CD4-positive, alpha-beta T cell (primary cell): ENCODE measurements at regions not wholly inside any gene's neighbourhood (a gene's known extent, or its start where the extent isn't known, plus 50 kb on each side); places are given as distances from the start of the nearest gene placed in this dataset.

Experiments
- ATAC-seq: fragments of 200-7000 bp; cut with Tn5 transposase; one replicate; pipeline ENCODE4 v1.10.0; 2022; ENCODE audit warnings: mild to moderate bottlenecking; ENCODE audit not compliant: poor library complexity
- CTCF ChIA-PET: fragments of 350-600 bp; sonication (Branson Sonifier 250); formaldehyde crosslinking; loops from one replicate; lab custom pipeline; 2021; ENCODE audit warnings: antibody characterized with exemption, inconsistent platforms; lab: Charles Lee
- POLR2A ChIA-PET: fragments of 350-600 bp; sonication (Branson Sonifier 250); formaldehyde crosslinking; loops from one replicate; lab custom pipeline; 2021; ENCODE audit warnings: antibody characterized with exemption, inconsistent platforms; lab: Charles Lee
- DNase-seq, 14 experiments: peaks; one replicate each; pipeline ENCODE4 v3.0.0-alpha.2; 2013 to 2020; ENCODE audit warnings: mixed read lengths in 2 of 14
- H3K27ac ChIP-seq, 2 donors: one replicate each; pipeline versions ENCODE4 v1.5.1 to v1.7.0; 2013; ENCODE audit warnings: low read length in 2 of 2, low read depth in 1 of 2, mild to moderate bottlenecking in 1 of 2
- H3K27me3 ChIP-seq, 2 experiments: 1 replicate in 1 of 2; 2 replicates in 1 of 2; pipeline versions ENCODE4 v1.6.1 to v1.7.0; 2013; ENCODE audit warnings: low read length in 2 of 2, control low read depth in 1 of 2, mild to moderate bottlenecking in 1 of 2, moderate library complexity in 1 of 2; ENCODE audit not compliant: insufficient read depth in 2 of 2, control insufficient read depth in 1 of 2
- H3K36me3 ChIP-seq: one replicate; pipeline ENCODE4 v1.6.1; 2013; ENCODE audit warnings: low read length, control low read depth; ENCODE audit not compliant: insufficient read depth
- H3K4me1 ChIP-seq: one replicate; pipeline ENCODE4 v1.6.1; 2013; ENCODE audit warnings: low read length, control low read depth; ENCODE audit not compliant: insufficient read depth
- H3K4me3 ChIP-seq: one replicate; pipeline ENCODE4 v1.5.1; 2013; ENCODE audit warnings: mild to moderate bottlenecking, low read length, moderate library complexity
- H3K9me3 ChIP-seq, 2 experiments: 1 replicate in 1 of 2; 2 replicates in 1 of 2; pipeline versions ENCODE4 v1.6.1 to v1.7.0; 2013; ENCODE audit warnings: low read length in 2 of 2, mild to moderate bottlenecking in 2 of 2, control low read depth in 1 of 2, moderate library complexity in 1 of 2; ENCODE audit not compliant: control insufficient read depth in 1 of 2, insufficient read depth in 1 of 2
- H3K27ac Mint-ChIP-seq: one replicate; pipeline ENCODE4 v1.8.0; 2020; ENCODE audit warnings: mixed read lengths
- H3K27me3 Mint-ChIP-seq: one replicate; pipeline ENCODE4 v1.8.0; 2021; ENCODE audit warnings: mixed read lengths
- H3K36me3 Mint-ChIP-seq: one replicate; pipeline ENCODE4 v1.8.0; 2021; ENCODE audit warnings: low read depth, mixed read lengths
- H3K4me1 Mint-ChIP-seq: one replicate; pipeline ENCODE4 v1.8.0; 2021; ENCODE audit warnings: low read depth, mixed read lengths
- H3K4me3 Mint-ChIP-seq: one replicate; pipeline ENCODE4 v1.8.0; 2020; ENCODE audit warnings: mild to moderate bottlenecking, mixed read lengths
- H3K9me3 Mint-ChIP-seq: one replicate; pipeline ENCODE4 v1.8.0; 2020; ENCODE audit warnings: mixed read lengths
- CTCF ChIP-seq: fragments of 200-600 bp; IDR thresholded peaks from one replicate; pipeline ENCODE4 v1.8.0; 2022; ENCODE audit warnings: antibody characterized with exemption, mild to moderate bottlenecking
- intact Hi-C, 2 experiments: fragments of 100-400 bp; cut with DNase I in 1 of 2; cut with micrococcal nuclease in 1 of 2; formaldehyde crosslinking; loops; one replicate each; pipeline versions ENCODE4 v1.15.1 to v1.9.0; 2023 to 2025; cut with DNase I, micrococcal nuclease

- Histone ChIP-seq H3K27me3 (no peaks in the 10 kb centered on the region), H3K27ac (no peak overlapping the region), H3K4me3 (peak overlapping the region; percentile 5), H3K9me3 (no peaks in the 10 kb centered on the region), H3K4me1 (peaks cover 76% of the 10 kb centered on the region), H3K36me3 (no peaks in the 10 kb centered on the region)
- Mint-ChIP-seq H3K4me1 (peaks cover 36% of the 10 kb centered on the region), H3K27me3 (no peaks in the 10 kb centered on the region), H3K27ac (peak overlapping the region; percentile 56), H3K4me3 (peak overlapping the region; percentile 51), H3K36me3 (no peaks in the 10 kb centered on the region), H3K9me3 (no peaks in the 10 kb centered on the region)
- ChIA-PET CTCF (no interaction called here), POLR2A (interaction anchor here (0.8 to 1.8 kb wide), 5 partner anchors 7 to 86 kb away, joined by 3 to 12 read pairs (median 3); no protein-coding TSS in a partner anchor)
- intact Hi-C loops, result no loop called here
- ATAC-seq, result peak; percentile 39
- peak in 2 of 14 experiments; percentile 30 to 31 for DNase-seq
- TF ChIP-seq CTCF, result no peak
These were observed 52.6 kb upstream of the FBRSL1 start for GRCh38 chr12:132437252-132437932.

DNA sequence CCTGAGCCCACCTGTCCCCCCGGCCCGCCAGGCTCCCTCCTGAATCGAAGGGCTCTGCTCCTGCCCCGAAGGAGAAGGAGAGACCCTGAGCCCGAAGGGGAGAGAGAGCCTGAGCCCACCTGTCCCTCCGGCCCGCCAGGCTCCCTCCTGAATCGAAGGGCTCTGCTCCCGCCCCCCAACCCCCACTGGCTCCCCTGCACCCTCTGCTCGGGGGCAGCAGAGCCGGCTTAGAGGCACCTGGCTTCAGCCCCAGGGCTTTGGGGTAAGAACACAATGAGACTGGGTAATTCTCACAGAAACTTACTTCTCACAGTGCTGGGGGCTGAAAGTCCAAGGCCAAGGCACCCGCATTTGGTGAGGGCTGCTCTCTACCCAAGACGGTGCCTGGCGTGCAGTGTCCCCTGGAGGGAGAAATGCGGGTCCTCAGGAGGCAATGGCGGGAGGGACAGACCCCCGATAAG lies 53.1 kb upstream of the FBRSL1 start:
- Histone ChIP-seq H3K4me3 (peak overlapping the region; percentile 5), H3K27me3 (no peaks in the 10 kb centered on the region), H3K4me1 (peaks cover 71% of the 10 kb centered on the region), H3K9me3 (no peaks in the 10 kb centered on the region), H3K36me3 (no peaks in the 10 kb centered on the region), H3K27ac (no peak overlapping the region)
- Mint-ChIP-seq H3K9me3 (no peaks in the 10 kb centered on the region), H3K4me3 (peak overlapping the region; percentile 45), H3K4me1 (peaks cover 35% of the 10 kb centered on the region), H3K27ac (peak overlapping the region; percentile 56), H3K36me3 (no peaks in the 10 kb centered on the region), H3K27me3 (no peaks in the 10 kb centered on the region)
- ATAC-seq, result no peak
- CTCF ChIA-PET, result no interaction called here
- no peak for DNase-seq
- POLR2A ChIA-PET, result no interaction called here
- intact Hi-C loops, result no loop called here
- no peak for TF ChIP-seq CTCF

- DNase-seq (no peak), ATAC-seq (no peak)
- Histone ChIP-seq H3K27ac (no peak overlapping the region), H3K4me1 (peaks cover 78% of the 10 kb centered on the region), H3K9me3 (no peaks in the 10 kb centered on the region), H3K27me3 (no peaks in the 10 kb centered on the region), H3K36me3 (no peaks in the 10 kb centered on the region), H3K4me3 (no peak overlapping the region)
- TF ChIP-seq CTCF, result no peak
- peaks cover 39% of the 10 kb centered on the region for H3K4me1 Mint-ChIP-seq
- no peaks in the 10 kb centered on the region for H3K27me3 Mint-ChIP-seq
- peak overlapping the region; percentile 11 for H3K4me3 Mint-ChIP-seq
- H3K36me3 Mint-ChIP-seq, result no peaks in the 10 kb centered on the region
- CTCF ChIA-PET, result no interaction called here
- no peaks in the 10 kb centered on the region for H3K9me3 Mint-ChIP-seq
- H3K27ac Mint-ChIP-seq, result no peak overlapping the region
- intact Hi-C loops, result no loop called here
- POLR2A ChIA-PET, result no interaction called here
These were observed 54.3 kb upstream of the FBRSL1 start for GRCh38 chr12:132435486-132436187.
